Activated T-helper 9 cell treated with anti-CD3 and anti-CD28 coated beads, Interleukin-2, amount 50 U/mL, for 16 hours (primary cell): ENCODE measurements at regions not wholly inside any gene's neighbourhood (a gene's known extent, or its start where the extent isn't known, plus 50 kb on each side); places are given as distances from the start of the nearest gene placed in this dataset.

Source experiments
- DNase-seq: peaks from one replicate; pipeline ENCODE4 v3.0.0-alpha.2; 2020; ENCODE audit warnings: low read depth

DNA sequence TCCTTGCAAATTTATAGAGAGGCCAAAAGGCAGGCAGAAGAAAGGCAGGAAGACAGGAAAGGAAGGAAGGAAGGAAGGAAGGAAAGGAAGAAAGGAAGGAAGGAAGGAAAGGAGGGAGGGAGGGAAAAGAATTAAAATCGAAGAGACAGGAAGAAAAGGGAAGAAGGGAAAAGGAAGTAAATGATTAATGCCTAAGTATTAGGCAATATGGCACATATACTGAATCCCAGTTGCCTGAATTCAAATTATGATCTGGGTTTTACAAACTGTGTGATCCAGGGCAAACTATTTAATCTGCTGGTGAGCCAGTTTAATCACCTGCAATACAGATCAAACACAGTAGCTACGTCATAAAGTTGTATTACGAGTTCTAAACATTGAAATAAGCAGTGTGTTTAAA lies 983.6 kb downstream of the FLRT2 start:
- no peak for DNase-seq

GRCh38 chr14:86513056-86513455 lies 983.1 kb downstream of the FLRT2 start:
- DNase-seq: no peak

DNA sequence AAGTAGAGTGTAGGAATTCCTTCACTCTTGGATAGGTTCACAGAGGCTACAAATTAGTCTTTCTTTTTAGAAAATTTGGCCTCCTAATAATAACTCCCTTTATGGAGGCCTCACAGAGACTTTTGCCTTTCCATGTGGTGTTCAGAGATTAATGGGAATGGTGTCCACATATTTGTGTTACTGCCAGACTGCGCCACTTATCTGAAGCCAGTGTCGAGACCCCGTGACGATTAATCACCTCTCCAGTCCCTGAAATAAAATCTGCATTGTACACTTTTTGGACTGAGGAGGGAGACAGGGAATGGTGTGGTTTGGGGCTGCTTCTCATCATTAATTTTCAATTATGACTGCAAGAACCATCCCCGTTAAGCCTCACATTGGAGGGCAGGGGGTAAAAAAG lies 980.5 kb downstream of the FLRT2 start:
- DNase-seq: no peak

- no peak for DNase-seq
Measured at GRCh38 chr14:86505808-86506207, 975.9 kb downstream of the FLRT2 start.

DNA sequence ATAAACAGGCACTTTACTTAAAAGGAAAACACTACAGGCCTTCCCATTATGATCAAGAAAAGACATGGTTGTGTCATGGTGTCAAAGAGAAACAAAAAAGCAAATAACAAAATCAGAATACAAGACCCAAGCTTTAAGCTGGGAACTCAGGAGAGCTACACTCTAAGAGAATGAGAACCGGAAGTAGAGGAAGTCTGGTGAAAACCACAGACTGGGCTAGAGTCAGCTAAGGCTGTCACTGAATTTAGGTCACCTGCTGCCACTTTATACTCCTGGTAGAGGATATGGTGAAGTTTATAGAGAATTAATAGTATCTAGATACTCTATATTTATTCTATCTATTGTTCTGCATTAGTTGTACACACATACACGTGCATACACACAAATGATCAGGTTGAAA lies 971.7 kb downstream of the FLRT2 start:
- DNase-seq: no peak

DNA sequence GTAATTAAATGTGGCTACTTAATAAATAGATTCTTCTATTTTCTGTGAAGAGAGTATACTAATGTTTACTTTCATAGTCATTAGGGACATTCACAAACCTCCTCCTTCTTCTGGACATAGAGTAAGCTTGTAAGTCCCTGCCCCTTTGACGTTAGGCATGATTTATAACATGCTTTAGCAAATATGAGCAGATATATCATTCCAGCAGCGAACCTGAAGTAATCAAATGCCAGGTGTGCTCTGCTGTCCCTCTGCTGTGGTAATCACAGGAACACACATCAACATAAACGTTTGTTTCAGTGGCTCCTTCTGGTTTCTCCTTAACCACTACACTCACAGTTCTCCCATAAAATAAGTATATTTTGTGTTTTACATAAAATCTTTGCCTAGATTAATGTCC lies 961.8 kb downstream of the FLRT2 start:
- no peak for DNase-seq

DNA sequence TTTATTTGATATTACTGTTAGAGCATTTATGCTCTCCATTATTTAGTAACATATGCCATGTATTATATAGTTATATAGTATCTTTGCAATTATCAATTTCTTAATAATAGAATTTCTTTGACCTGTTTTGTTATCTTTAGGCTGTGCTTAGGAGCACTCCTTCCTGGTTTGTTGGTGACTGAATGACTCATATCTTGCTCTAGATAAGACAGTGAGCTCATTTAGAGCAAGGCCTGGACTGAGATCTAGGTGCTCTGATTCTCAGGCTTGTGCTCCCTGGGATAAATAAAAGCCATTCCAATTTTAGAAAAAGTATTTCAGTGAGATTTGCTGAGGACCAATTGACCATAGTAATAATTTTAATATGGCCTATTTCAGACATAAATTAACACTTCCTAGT lies 951.2 kb downstream of the FLRT2 start:
- DNase-seq: no peak

DNA sequence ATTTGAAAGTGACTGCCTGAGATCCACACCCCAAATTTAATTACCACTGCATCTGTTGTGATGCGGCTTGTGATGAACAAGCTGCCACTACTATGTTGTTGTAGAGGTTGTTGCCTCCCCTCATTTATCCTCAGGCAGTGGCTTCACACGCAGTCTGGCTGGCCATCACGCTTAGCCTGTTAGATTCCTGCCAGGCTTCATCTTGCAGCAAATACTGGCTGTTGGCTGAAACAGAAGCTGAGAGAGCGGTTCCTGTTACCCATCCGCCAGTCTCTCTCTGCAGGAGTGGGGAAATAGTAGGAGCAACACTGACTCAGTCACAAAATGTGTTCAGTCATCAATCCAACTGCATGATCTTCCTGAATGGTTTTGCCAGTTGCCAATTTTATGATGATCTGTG lies 934.4 kb downstream of the FLRT2 start:
- DNase-seq: no peak

DNA sequence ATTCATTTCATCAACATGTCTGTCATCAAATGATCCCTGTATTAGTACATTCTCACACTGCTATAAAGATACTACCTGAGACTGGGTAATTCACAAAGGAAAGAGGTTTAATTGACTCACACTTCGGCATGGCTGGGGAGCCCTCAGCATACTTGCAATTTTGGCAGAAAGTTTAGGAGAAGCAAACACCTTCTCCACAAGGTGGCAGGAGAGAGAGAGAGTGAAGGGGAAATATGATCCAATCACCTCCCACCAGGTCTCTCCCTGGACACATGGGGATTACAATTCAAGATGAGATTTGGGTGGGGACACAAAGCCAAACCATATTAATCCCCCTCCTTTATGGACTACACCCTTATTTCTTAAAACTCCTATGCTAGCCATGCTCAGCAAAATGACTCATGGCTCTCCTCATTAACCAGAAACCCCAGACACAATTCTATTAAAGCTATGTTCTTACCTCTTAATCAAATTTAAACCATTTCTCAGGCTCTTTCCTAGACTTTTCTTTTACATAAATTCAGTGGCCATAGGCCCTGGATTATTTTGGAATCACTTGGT lies 932.3 kb downstream of the FLRT2 start:
- DNase-seq: no peak

GRCh38 chr14:86457481-86458135 lies 927.7 kb downstream of the FLRT2 start:
- no peak for DNase-seq

DNA sequence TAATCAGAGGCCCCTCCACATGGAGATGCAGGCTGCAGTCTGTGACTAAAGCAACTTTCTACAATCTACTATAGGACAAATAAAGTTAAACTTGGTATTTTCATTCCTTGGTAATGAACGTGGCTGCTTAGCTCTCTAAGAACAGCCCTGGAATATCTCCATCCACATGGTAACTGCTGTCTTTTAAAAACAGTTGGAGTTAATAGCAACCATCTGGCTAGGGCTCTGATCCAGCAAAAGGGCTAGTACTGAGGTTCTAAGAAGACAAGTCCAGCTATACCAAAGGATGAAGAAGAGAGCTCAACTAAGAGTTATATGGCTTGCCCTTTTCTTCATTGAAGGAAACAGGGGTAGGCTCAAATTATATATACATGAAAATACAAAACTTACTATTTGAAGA lies 920.1 kb downstream of the FLRT2 start:
- no peak for DNase-seq

DNA sequence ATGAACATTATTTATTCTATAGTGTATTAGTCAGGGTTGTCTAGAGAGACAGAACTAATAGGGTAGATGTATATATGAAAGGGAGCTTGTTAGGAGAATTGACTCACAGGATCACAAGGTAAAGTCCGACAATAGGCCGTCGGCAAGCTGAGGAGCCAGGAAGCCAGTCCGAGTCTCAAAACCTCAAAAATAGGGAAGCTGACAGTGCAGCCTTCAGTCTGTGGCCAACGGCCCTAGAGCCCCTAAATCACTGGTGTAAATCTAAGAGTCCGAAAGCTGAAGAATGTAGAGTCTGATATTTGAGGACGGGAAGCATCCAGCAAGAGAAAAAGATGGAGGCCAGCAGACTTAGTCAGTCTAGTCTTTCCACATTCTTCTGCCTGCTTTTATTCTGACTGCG lies 912.2 kb downstream of the FLRT2 start:
- DNase-seq: no peak

DNA sequence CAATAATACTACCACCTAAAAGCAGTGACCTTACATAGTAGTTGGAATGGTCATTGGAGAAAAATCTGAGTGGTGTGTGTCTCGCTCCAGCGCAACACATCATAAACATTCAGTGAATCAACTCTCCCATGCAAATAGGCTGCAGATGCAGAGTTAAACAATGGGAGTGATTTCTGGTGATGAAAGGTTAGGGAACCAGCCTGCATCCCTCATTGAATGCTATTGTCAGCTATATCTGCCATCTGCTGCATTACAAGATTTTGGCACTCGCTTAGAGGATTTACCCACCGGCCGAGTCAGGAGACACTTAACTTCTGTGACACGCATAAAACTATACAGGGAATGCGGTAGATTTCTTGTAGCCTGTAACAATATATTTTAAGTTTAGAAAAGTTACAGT lies 900.9 kb downstream of the FLRT2 start:
- no peak for DNase-seq

- DNase-seq: no peak
Measured at GRCh38 chr14:86423214-86423613, 893.3 kb downstream of the FLRT2 start.

DNA sequence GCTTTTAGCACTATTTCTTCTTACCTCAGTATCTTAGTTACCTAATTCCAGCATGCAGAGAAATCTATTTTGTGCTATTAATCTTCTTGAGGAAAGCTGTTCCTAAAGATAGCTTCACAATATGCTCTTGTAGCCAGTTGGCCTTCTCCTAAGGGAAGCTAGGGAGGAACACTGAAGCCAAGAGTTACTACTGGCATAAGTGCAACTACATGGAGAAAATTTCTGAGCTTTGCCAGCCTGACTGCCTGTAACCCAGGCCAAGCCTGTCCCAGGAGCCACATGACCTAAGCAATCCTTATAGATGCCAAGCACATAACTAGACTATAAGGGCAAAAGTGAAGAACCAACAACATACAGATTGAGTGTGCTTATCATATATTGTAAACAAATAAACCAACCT lies 890.2 kb downstream of the FLRT2 start:
- no peak for DNase-seq

DNA sequence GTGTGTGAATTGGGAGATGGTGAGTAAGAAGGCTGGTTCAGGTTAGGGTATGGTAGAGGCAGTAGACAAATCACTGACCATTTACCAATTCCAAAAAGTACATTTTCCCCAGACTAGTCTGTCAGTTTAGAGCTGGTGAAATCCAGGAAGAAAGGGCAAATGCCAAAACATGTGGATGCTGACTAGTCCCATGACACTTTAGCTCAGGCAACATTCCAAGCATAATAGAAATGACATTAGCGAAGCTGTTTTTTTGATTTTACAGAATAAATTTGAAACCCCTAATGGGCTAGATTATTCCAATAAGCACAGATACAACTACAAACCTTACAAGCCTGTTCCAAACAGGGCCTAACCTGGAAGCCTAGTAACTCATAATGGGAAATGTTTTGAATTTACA lies 884.2 kb downstream of the FLRT2 start:
- DNase-seq: no peak

DNA sequence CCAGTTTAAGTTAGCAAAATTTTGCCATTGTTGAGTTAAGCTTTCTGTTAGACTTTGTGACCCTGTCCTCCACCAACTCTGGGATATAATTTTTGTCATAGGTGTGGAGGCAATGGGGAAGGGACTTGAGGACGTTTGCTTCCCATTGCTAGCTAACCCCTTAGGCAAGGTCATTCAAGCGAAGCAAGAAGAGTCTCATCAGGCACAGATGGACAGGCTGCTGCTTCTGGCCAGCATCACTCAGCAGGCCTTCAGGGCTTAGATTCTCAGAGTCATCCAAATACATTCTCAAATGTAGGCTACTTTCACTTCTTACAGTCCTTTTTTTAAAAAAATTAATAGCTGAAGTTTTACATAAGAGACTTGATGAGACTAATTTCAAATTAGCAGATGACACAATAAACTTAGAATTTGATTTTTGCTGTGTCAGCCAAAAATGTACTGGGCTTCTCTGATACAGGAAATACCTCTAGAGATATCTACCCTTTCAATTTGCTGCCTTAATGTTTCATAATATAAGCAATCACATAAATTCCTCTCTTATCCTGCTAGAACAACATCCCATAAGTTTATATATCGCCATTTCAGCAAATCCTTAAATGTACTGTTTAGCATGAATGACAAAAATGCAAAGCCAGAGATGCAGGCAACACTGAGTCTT lies 875.2 kb downstream of the FLRT2 start:
- DNase-seq: no peak

GRCh38 chr14:86404425-86404824 lies 874.5 kb downstream of the FLRT2 start:
- DNase-seq: no peak

GRCh38 chr14:86402545-86402944 lies 872.6 kb downstream of the FLRT2 start:
- no peak for DNase-seq

DNA sequence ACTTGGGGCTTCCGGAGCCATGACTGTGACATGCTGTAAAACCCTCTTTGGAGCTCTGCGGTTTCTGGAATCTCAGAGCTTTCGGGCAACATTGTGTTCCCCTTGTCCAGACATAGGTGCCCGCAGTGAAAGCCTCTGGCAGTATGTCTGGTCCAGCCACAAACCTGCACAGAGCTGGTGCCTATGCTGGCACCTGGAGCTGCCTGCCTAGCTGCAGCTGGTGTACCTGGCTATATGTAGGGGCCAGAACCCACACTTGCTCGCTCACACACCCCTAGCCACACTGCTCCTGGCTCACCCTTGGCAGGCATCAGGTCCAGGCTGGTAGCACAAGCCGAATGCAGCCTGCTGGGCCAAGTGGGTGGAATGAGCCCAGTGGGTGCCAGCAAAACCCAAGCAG lies 861.1 kb downstream of the FLRT2 start:
- no peak for DNase-seq

- no peak for DNase-seq
Measured at GRCh38 chr14:86388216-86388615, 858.3 kb downstream of the FLRT2 start.

GRCh38 chr14:86373886-86374285 lies 843.9 kb downstream of the FLRT2 start:
- DNase-seq: no peak

GRCh38 chr14:86372402-86372801 lies 842.5 kb downstream of the FLRT2 start:
- DNase-seq: no peak

DNA sequence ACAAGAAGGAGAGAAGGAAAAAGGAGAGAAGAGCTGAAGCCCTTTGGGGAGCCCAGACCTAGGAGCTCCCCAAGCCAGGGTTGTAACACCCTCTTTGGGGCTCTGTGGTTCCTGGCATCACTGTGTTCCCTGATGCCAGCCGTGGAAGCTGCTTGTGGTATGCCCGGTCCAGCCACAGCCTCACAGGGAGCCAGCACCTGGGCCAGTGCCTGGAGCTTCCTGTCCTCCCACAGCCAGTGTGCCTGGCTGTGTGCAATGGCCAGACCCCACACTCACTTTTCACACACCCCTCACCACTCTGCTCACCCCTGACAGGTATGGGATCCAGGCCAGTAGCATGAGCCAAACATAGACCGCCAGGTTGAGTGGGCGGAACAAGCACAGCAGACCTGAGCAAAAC lies 834.7 kb downstream of the FLRT2 start:
- DNase-seq: no peak
